Ovary (tissue), 7 donors: ENCODE measurements at regions not wholly inside any gene's neighbourhood (a gene's known extent, or its start where the extent isn't known, plus 50 kb on each side); places are given as distances from the start of the nearest gene placed in this dataset.

Source experiments
- DNase-seq, 5 donors: peaks; one replicate each; pipeline ENCODE4 v3.0.0-alpha.2; 2019 to 2020
- H3K27ac ChIP-seq, 2 donors: fragments of 200-600 bp; one replicate each; pipeline versions ENCODE4 v1.5.1 to v1.8.0; 2019 to 2022
- H3K27me3 ChIP-seq: fragments of 200-600 bp; one replicate; pipeline ENCODE4 v1.8.0; 2022
- H3K36me3 ChIP-seq: fragments of 200-600 bp; sonication (generic); one replicate; pipeline ENCODE4 v1.5.1; 2019
- H3K4me1 ChIP-seq: one replicate; pipeline ENCODE4 v1.8.1; 2013; ENCODE audit warnings: mild to moderate bottlenecking, moderate library complexity; ENCODE audit not compliant: insufficient read depth
- H3K4me3 ChIP-seq: fragments of 200-600 bp; sonication (generic); one replicate; pipeline ENCODE4 v1.5.1; 2017
- H3K9me3 ChIP-seq, 2 donors: fragments of 200-600 bp in 1 of 2; sonication (generic) in 1 of 2; one replicate each; pipeline versions ENCODE4 v1.5.1 to v1.8.1; 2013 to 2019; ENCODE audit warnings: mild to moderate bottlenecking in 1 of 2, moderate library complexity in 1 of 2
- CTCF ChIP-seq, 3 donors: fragments of 450-650 bp in 2 of 3; fragments of 200-600 bp in 1 of 3; IDR thresholded peaks; one replicate each; pipeline versions ENCODE4 v1.5.1 to v1.8.0; 2016 to 2022; ENCODE audit warnings: antibody characterized with exemption in 3 of 3, mild to moderate bottlenecking in 1 of 3
- EP300 ChIP-seq: sonication (generic); formaldehyde crosslinking; IDR thresholded peaks from one replicate; pipeline ENCODE4 v1.6.1; 2017; ENCODE audit warnings: antibody characterized with exemption
- POLR2A ChIP-seq: fragments of 450-650 bp; IDR thresholded peaks from one replicate; pipeline ENCODE4 v1.6.1; 2017; ENCODE audit warnings: antibody characterized with exemption, mild to moderate bottlenecking, moderate library complexity
- WGBS, 3 donors: extraction: QIAGEN DNeasy Blood & Tissue Kit in 1 of 3; methylation state at CpG; one replicate each; pipeline versions ENCODE4 v1.1.5 to v1.1.7; 2013 to 2017; 5-methylcytosine and 5-hydroxymethylcytosine counted together
- intact Hi-C, 4 donors: fragments of 100-400 bp; cut with DNase I; formaldehyde crosslinking; loops; one replicate each; pipeline versions ENCODE4 v1.11.0 to v1.15.1; 2022 to 2023
- donor health status: DM: no; HTN: no; CAD: no; lungs with moderate emphysema.
- donor health status: DM: no; HTN: no; CAD: no.
- donor health status: Bipolar disorder and iron deficiency.
- donor health status: DM: no; HTN: no; CAD: no.
- donor health status: DM: yes; HTN: yes; CAD: no.

GRCh38 chr5:104130320-104130719, 567.7 kb upstream of the NUDT12 start:
- Histone ChIP-seq H3K4me3 (no peak overlapping the region), H3K9me3 (no peaks in the 10 kb centered on the region), H3K27ac (no peak overlapping the region), H3K36me3 (no peaks in the 10 kb centered on the region), H3K27me3 (no peaks in the 10 kb centered on the region), H3K4me1 (no peaks in the 10 kb centered on the region)
- 88 to 89% (median 88%) methylated on average over 3 of the region's 3 CpGs for WGBS, 3 donors
- no peak for TF ChIP-seq EP300
- TF ChIP-seq CTCF (IDR thresholded peaks at IDR 0.05) = no peak
- no peak for TF ChIP-seq POLR2A
- no peak for DNase-seq
- intact Hi-C loops = no loop called here

- no peaks in the 10 kb centered on the region for H3K4me1 ChIP-seq
- TF ChIP-seq CTCF (IDR thresholded peaks at IDR 0.05) (no peak), EP300 (no peak), POLR2A (no peak)
- no peak for DNase-seq
- no peaks in the 10 kb centered on the region for H3K27me3 ChIP-seq
- H3K4me3 ChIP-seq = no peak overlapping the region
- intact Hi-C loops = no loop called here
- no peak overlapping the region for H3K27ac ChIP-seq
- no peaks in the 10 kb centered on the region for H3K36me3 ChIP-seq
- WGBS, 3 donors = 81 to 92% (median 87%) methylated on average over 5 of the region's 5 CpGs
- H3K9me3 ChIP-seq = no peaks in the 10 kb centered on the region
Measured at GRCh38 chr5:104128348-104128747, 565.8 kb upstream of the NUDT12 start.

GRCh38 chr5:104126980-104127379, 564.4 kb upstream of the NUDT12 start:
- H3K36me3 ChIP-seq = no peaks in the 10 kb centered on the region
- H3K4me1 ChIP-seq = no peaks in the 10 kb centered on the region
- no peak for TF ChIP-seq CTCF (IDR thresholded peaks at IDR 0.05)
- TF ChIP-seq POLR2A = no peak
- TF ChIP-seq EP300 = no peak
- no peaks in the 10 kb centered on the region for H3K9me3 ChIP-seq
- no peak for DNase-seq
- H3K27ac ChIP-seq = no peak overlapping the region
- WGBS, 3 donors = 65 to 69% (median 67%) methylated on average over 1 of the region's 1 CpG
- intact Hi-C loops = no loop called here
- H3K27me3 ChIP-seq = no peaks in the 10 kb centered on the region
- H3K4me3 ChIP-seq = no peak overlapping the region

GRCh38 chr5:104119529-104119928, 556.9 kb upstream of the NUDT12 start:
- Histone ChIP-seq H3K9me3 (no peaks in the 10 kb centered on the region), H3K27ac (no peak overlapping the region), H3K27me3 (no peaks in the 10 kb centered on the region), H3K36me3 (no peaks in the 10 kb centered on the region), H3K4me1 (no peaks in the 10 kb centered on the region), H3K4me3 (no peak overlapping the region)
- TF ChIP-seq POLR2A (no peak), EP300 (no peak), CTCF (IDR thresholded peaks at IDR 0.05) (no peak)
- intact Hi-C loops = no loop called here
- DNase-seq = no peak

- Histone ChIP-seq H3K4me3 (no peak overlapping the region), H3K27me3 (no peaks in the 10 kb centered on the region), H3K4me1 (no peaks in the 10 kb centered on the region), H3K27ac (no peak overlapping the region), H3K36me3 (no peaks in the 10 kb centered on the region), H3K9me3 (no peaks in the 10 kb centered on the region)
- TF ChIP-seq POLR2A = no peak
- no peak for TF ChIP-seq CTCF (IDR thresholded peaks at IDR 0.05)
- no peak for TF ChIP-seq EP300
- no peak for DNase-seq
- intact Hi-C loops = no loop called here
- 90 to 95% (median 91%) methylated on average over 2 of the region's 2 CpGs for WGBS, 3 donors
Measured at GRCh38 chr5:104111632-104112031, 549.0 kb upstream of the NUDT12 start.
